ENCODE measurements at regions not wholly inside any gene's neighbourhood (a gene's known extent, or its start where the extent isn't known, plus 50 kb on each side); places are given as distances from the start of the nearest gene placed in this dataset.

DNA sequence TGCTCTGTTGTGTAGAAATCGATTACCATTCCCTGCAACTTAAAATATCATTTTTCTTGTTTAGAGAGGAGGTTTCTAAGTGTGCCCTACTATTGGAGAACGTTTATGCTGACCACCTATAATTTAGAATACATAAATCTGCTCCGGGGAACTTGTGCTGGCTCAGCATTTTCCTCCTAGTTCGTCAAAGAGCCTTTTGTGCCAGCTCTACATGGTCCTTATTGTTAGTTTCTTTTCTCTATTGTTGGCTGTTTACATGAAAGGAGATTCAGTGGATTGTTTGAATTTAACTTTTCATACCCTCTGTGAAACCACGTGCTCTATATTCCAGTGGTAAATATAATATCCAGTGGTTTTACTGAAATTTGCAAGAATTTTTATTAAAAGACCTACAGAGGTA lies 53.4 kb upstream of the ATP8A1 start:
- TF ChIP-seq CTCF (IDR thresholded peaks at IDR 0.05; ENCODE audit: control extremely low read depth in 1 of 3, insufficient read depth in 1 of 3, low read depth in 1 of 3, low read length in 3 of 3) (no peak), EZH2 (IDR thresholded peaks at IDR 0.05; ENCODE audit: low read depth, low read length, severe bottlenecking) (no peak), TBP (IDR thresholded peaks at IDR 0.05; ENCODE audit: low read depth, low read length) (no peak), POLR2AphosphoS5 (IDR thresholded peaks at IDR 0.05; ENCODE audit: low read depth, low read length) (no peak), POLR2A (IDR thresholded peaks at IDR 0.05; ENCODE audit: control extremely low read depth in 1 of 2, low read depth in 2 of 2, low read length in 2 of 2) (no peak), CTBP2 (IDR thresholded peaks at IDR 0.05; ENCODE audit: borderline replicate concordance, insufficient read depth, insufficient read length, low read length) (no peak), PHF8 (conservative IDR thresholded peaks at IDR 0.05; ENCODE audit: low read depth, low read length) (no peak), YY1 (IDR thresholded peaks at IDR 0.05; ENCODE audit: low read depth, low read length) (no peak), EP300 (IDR thresholded peaks at IDR 0.05; ENCODE audit: borderline replicate concordance in 1 of 2, low read depth in 2 of 2, low read length in 2 of 2) (no peak), USF2 (IDR thresholded peaks at IDR 0.05; ENCODE audit: low read length) (no peak)
- TF ChIP-seq, protein P1, sequence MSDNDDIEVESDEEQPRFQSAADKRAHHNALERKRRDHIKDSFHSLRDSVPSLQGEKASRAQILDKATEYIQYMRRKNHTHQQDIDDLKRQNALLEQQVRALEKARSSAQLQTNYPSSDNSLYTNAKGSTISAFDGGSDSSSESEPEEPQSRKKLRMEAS (IDR thresholded peaks at IDR 0.05) = no peak
